ENCODE measurements at regions not wholly inside any gene's neighbourhood (a gene's known extent, or its start where the extent isn't known, plus 50 kb on each side); places are given as distances from the start of the nearest gene placed in this dataset.

GRCh38 chr5:97553604-97554452, 370.8 kb upstream of the RIOK2 start:
- TF ChIP-seq PATZ1 (CRISPR knock-in tag; IDR thresholded peaks at IDR 0.05; ENCODE audit: borderline replicate concordance) (no peak), ZNF8 (CRISPR knock-in tag; IDR thresholded peaks at IDR 0.05) (no peak), RARB (CRISPR knock-in tag; IDR thresholded peaks at IDR 0.05) (no peak), ISL1 (CRISPR knock-in tag; IDR thresholded peaks at IDR 0.05) (no peak), ZC3H10 (CRISPR knock-in tag; IDR thresholded peaks at IDR 0.05) (no peak), CSDC2 (CRISPR knock-in tag; IDR thresholded peaks at IDR 0.05) (no peak), ESRRG (CRISPR knock-in tag; IDR thresholded peaks at IDR 0.05) (no peak), GLIS3 (CRISPR knock-in tag; IDR thresholded peaks at IDR 0.05) (no peak), ZNF70 (CRISPR knock-in tag; IDR thresholded peaks at IDR 0.05) (no peak)
